ENCODE measurements at regions not wholly inside any gene's neighbourhood (a gene's known extent, or its start where the extent isn't known, plus 50 kb on each side); places are given as distances from the start of the nearest gene placed in this dataset.

DNA sequence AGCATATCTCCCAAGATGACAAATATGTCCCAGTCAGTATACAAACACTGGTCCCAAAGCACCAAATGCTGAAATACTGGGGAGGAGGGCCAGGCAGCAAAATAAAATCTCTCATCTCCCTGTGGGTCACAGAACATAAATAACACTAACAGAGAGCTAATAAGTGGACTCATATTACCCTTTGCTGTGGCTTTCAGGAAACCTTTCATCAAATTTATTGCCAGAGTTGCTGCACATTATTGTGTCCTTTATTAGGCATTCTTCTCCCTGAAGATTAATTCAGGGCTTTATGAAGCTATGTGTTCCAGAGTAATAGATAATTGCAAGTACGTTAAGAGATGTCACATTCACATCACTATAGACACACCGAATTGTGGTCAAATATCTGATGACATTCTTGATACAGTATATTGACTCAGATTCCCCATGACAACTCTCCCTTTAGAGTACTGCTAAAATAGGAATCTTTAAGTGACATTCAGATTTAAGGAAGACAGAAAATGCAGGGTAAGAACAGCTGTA, 124.1 kb upstream of the PRR32 start (continued):
- TF ChIP-seq CHD7 (IDR thresholded peaks at IDR 0.05; ENCODE audit: insufficient replicate concordance, low read length) (no peak), EZH2 (IDR thresholded peaks at IDR 0.05; ENCODE audit: low read depth, low read length, severe bottlenecking) (no peak), NANOG (IDR thresholded peaks at IDR 0.05; ENCODE audit: insufficient read depth, low read depth, low read length, poor library complexity, severe bottlenecking) (no peak), MAX (IDR thresholded peaks at IDR 0.05) (no peak), FOSL1 (IDR thresholded peaks at IDR 0.05; ENCODE audit: insufficient read depth, low read depth, low read length) (no peak), TEAD4 (IDR thresholded peaks at IDR 0.05; ENCODE audit: low read depth, low read length) (no peak)

All from H1 (cell line).